CD14-positive monocyte (primary cell): ENCODE measurements at regions not wholly inside any gene's neighbourhood (a gene's known extent, or its start where the extent isn't known, plus 50 kb on each side); places are given as distances from the start of the nearest gene placed in this dataset.

ENCODE experiments used
- DNase-seq, 3 donors: peaks; one replicate each; pipeline ENCODE4 v3.0.0-alpha.2; 2011 to 2022
- H2AFZ ChIP-seq: 2 replicates; pipeline ENCODE4 v1.6.0; 2012; ENCODE audit warnings: mild to moderate bottlenecking, low read depth, low read length, inconsistent platforms; ENCODE audit not compliant: insufficient read depth, poor library complexity, severe bottlenecking
- H3K27ac ChIP-seq, 2 donors: 1 replicate in 1 of 2; 2 replicates in 1 of 2; pipeline ENCODE4 v1.5.1; 2012 to 2013; ENCODE audit warnings: low read length in 2 of 2, control low read depth in 1 of 2, inconsistent platforms in 1 of 2, low read depth in 1 of 2, mild to moderate bottlenecking in 1 of 2
- H3K27me3 ChIP-seq, 2 donors: one replicate each; pipeline versions ENCODE4 v1.6.0 to v1.6.1; 2011 to 2013; ENCODE audit warnings: low read length in 2 of 2; ENCODE audit not compliant: control insufficient read depth in 2 of 2, insufficient read depth in 2 of 2
- H3K36me3 ChIP-seq, 2 donors: replicated peaks in 1 of 2; 1 replicate in 1 of 2; 2 replicates in 1 of 2; pipeline versions ENCODE4 v1.5.1 to v1.6.1; 2012 to 2013; ENCODE audit warnings: low read length in 2 of 2, control low read depth in 1 of 2, inconsistent platforms in 1 of 2, mild to moderate bottlenecking in 1 of 2; ENCODE audit not compliant: insufficient read depth in 2 of 2, control insufficient read depth in 1 of 2
- H3K4me1 ChIP-seq, 2 donors: 1 replicate in 1 of 2; 2 replicates in 1 of 2; pipeline versions ENCODE4 v1.5.1 to v1.6.1; 2012 to 2013; ENCODE audit warnings: low read length in 2 of 2, control low read depth in 1 of 2, inconsistent platforms in 1 of 2, mild to moderate bottlenecking in 1 of 2, moderate library complexity in 1 of 2; ENCODE audit not compliant: insufficient read depth in 2 of 2, control insufficient read depth in 1 of 2
- H3K4me2 ChIP-seq: replicated peaks from 2 replicates; pipeline ENCODE3; 2012; ENCODE audit warnings: low read length, moderate library complexity, mild to moderate bottlenecking; ENCODE audit not compliant: poor library complexity, severe bottlenecking; ENCODE audit errors: extremely low read depth
- H3K4me3 ChIP-seq, 3 experiments: fragments of 200-600 bp in 1 of 3; sonication (generic) in 1 of 3; replicated peaks in 1 of 3; 1 replicate in 2 of 3; 2 replicates in 1 of 3; pipeline ENCODE4 v1.5.1; 2011 to 2013; ENCODE audit warnings: low read length in 3 of 3, mild to moderate bottlenecking in 3 of 3, control low read depth in 2 of 3, low read depth in 2 of 3, inconsistent platforms in 1 of 3, moderate library complexity in 1 of 3
- H3K79me2 ChIP-seq: 2 replicates; pipeline ENCODE4 v1.6.0; 2012; ENCODE audit warnings: mild to moderate bottlenecking, control low read depth, inconsistent platforms, low read length, moderate library complexity; ENCODE audit not compliant: insufficient read depth
- H3K9ac ChIP-seq: 2 replicates; pipeline ENCODE4 v1.6.0; 2017; ENCODE audit warnings: low read length, mild to moderate bottlenecking; ENCODE audit not compliant: insufficient read depth, poor library complexity, severe bottlenecking
- H3K9me3 ChIP-seq, 2 donors: replicated peaks in 1 of 2; 1 replicate in 1 of 2; 2 replicates in 1 of 2; pipeline versions ENCODE4 v1.5.1 to v1.6.1; 2012 to 2013; ENCODE audit warnings: low read length in 2 of 2, control low read depth in 1 of 2; ENCODE audit not compliant: control insufficient read depth in 1 of 2, insufficient read depth in 1 of 2
- H4K20me1 ChIP-seq: 2 replicates; pipeline ENCODE4 v1.6.0; 2012; ENCODE audit warnings: mild to moderate bottlenecking, low read length, control low read depth, moderate library complexity; ENCODE audit not compliant: insufficient read depth
- H3K27ac Mint-ChIP-seq, 7 donors: one replicate each; pipeline ENCODE4 v1.8.0; 2020; ENCODE audit warnings: mild to moderate bottlenecking in 7 of 7, mixed read lengths in 7 of 7, moderate library complexity in 6 of 7, inconsistent platforms in 2 of 7
- H3K27me3 Mint-ChIP-seq, 3 donors: one replicate each; pipeline ENCODE4 v1.8.0; 2021 to 2022; ENCODE audit warnings: low read depth in 3 of 3, mild to moderate bottlenecking in 3 of 3, mixed read lengths in 3 of 3, moderate library complexity in 3 of 3, inconsistent platforms in 1 of 3
- H3K36me3 Mint-ChIP-seq, 2 donors: one replicate each; pipeline ENCODE4 v1.8.0; 2020; ENCODE audit warnings: mixed read lengths in 2 of 2, inconsistent platforms in 1 of 2, mild to moderate bottlenecking in 1 of 2
- H3K4me1 Mint-ChIP-seq: one replicate; pipeline ENCODE4 v1.8.0; 2020; ENCODE audit warnings: mild to moderate bottlenecking, mixed read lengths
- H3K4me3 Mint-ChIP-seq, 2 donors: one replicate each; pipeline ENCODE4 v1.8.0; 2020; ENCODE audit warnings: mild to moderate bottlenecking in 2 of 2, mixed read lengths in 2 of 2, moderate library complexity in 1 of 2
- H3K9me3 Mint-ChIP-seq, 7 donors: one replicate each; pipeline ENCODE4 v1.8.0; 2020 to 2022; ENCODE audit warnings: mixed read lengths in 7 of 7, mild to moderate bottlenecking in 6 of 7, moderate library complexity in 6 of 7, inconsistent platforms in 2 of 7
- WGBS: methylation state at CpG from one replicate; pipeline ENCODE4 v1.1.5; 2013; ENCODE audit warnings: missing lambda C conversion rate; ENCODE audit not compliant: insufficient coverage; 5-methylcytosine and 5-hydroxymethylcytosine counted together
- intact Hi-C, 2 donors: fragments of 100-400 bp; cut with micrococcal nuclease; formaldehyde crosslinking; loops; one replicate each; pipeline versions ENCODE4 v1.15.0 to v1.15.1; 2023
- TF ChIP-seq, protein P1 (sequence below): fragments of 200-600 bp; IDR thresholded peaks from one replicate; pipeline ENCODE4 v1.8.0; 2022; ENCODE audit warnings: antibody characterized with exemption, mild to moderate bottlenecking

DNA sequence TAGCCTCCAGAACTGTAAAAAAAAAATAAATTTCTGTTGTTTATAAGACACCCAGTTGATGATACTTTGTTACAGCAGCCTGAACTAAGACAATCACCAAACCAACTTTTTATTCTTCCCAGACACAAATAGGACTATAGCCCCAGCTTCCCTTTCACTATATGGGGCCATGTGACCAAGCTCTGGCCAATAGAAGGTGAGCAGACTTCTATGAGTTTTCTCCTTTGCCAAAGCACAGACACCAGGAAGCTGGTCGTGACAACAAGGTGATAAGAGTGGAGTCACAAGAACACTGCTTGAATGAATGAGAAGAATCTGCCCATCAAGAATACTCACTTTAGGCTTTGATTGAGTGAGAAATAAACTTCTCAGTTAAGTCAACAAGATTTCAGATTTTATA lies 217.7 kb downstream of the DEPDC1B start:
- Mint-ChIP-seq H3K4me1 (no peaks in the 10 kb centered on the region), H3K27me3 (peaks cover 0 to 2% (median 0%) of the 10 kb centered on the region in 3 donors), H3K4me3 (no peak overlapping the region), H3K9me3 (peaks cover 0 to 6% (median 0%) of the 10 kb centered on the region in 7 donors), H3K36me3 (no peaks in the 10 kb centered on the region), H3K27ac (no peak overlapping the region)
- no CpG with 5 or more reads among the region's 1 CpG for WGBS
- Histone ChIP-seq H2AFZ (no peak overlapping the region), H3K4me1 (no peaks in the 10 kb centered on the region), H3K4me3 (no peak overlapping the region), H3K9me3 (no peaks in the 10 kb centered on the region), H3K36me3 (no peaks in the 10 kb centered on the region), H3K4me2 (no peak overlapping the region), H3K9ac (no peak overlapping the region), H3K27ac (no peak overlapping the region), H4K20me1 (no peaks in the 10 kb centered on the region), H3K27me3 (no peaks in the 10 kb centered on the region), H3K79me2 (no peaks in the 10 kb centered on the region)
- intact Hi-C loops: no loop called here
- no peak for DNase-seq
- TF ChIP-seq, protein P1, sequence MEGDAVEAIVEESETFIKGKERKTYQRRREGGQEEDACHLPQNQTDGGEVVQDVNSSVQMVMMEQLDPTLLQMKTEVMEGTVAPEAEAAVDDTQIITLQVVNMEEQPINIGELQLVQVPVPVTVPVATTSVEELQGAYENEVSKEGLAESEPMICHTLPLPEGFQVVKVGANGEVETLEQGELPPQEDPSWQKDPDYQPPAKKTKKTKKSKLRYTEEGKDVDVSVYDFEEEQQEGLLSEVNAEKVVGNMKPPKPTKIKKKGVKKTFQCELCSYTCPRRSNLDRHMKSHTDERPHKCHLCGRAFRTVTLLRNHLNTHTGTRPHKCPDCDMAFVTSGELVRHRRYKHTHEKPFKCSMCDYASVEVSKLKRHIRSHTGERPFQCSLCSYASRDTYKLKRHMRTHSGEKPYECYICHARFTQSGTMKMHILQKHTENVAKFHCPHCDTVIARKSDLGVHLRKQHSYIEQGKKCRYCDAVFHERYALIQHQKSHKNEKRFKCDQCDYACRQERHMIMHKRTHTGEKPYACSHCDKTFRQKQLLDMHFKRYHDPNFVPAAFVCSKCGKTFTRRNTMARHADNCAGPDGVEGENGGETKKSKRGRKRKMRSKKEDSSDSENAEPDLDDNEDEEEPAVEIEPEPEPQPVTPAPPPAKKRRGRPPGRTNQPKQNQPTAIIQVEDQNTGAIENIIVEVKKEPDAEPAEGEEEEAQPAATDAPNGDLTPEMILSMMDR: no peak

DNA sequence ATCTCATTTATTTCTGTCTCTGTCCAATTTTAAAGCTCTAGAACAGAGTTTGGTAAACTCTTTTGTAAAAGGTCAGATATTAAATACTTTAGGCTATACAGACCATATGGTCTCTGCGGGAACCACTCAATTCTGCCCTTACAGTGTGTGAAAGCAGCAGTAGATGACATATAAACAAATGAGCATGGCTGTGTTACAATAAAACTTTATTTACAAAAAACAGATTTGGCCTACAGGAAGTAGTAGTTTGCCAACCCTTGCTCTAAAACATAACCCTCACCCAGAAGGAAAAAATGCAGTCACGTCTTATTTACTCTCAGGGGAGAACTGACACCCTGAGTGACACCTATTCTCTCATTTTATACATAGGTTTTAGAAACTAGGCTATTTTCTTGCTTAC lies 220.4 kb downstream of the DEPDC1B start:
- no peaks in the 10 kb centered on the region for H4K20me1 ChIP-seq
- Mint-ChIP-seq H3K4me3 (no peak overlapping the region), H3K36me3 (no peaks in the 10 kb centered on the region), H3K4me1 (no peaks in the 10 kb centered on the region), H3K27ac (no peak overlapping the region), H3K9me3 (peaks cover 0 to 7% (median 0%) of the 10 kb centered on the region in 7 donors), H3K27me3 (peaks cover 0 to 3% (median 0%) of the 10 kb centered on the region in 3 donors)
- no peak overlapping the region for H3K27ac ChIP-seq
- DNase-seq: no peak
- no peaks in the 10 kb centered on the region for H3K4me1 ChIP-seq
- no peak overlapping the region for H3K4me2 ChIP-seq
- no peak overlapping the region for H3K9ac ChIP-seq
- no peaks in the 10 kb centered on the region for H3K36me3 ChIP-seq
- no peak overlapping the region for H2AFZ ChIP-seq
- no peaks in the 10 kb centered on the region for H3K9me3 ChIP-seq
- H3K4me3 ChIP-seq: no peak overlapping the region
- intact Hi-C loops: no loop called here
- TF ChIP-seq, protein P1: no peak
- H3K79me2 ChIP-seq: no peaks in the 10 kb centered on the region
- WGBS: no CpG with 5 or more reads among the region's 2 CpGs
- H3K27me3 ChIP-seq: no peaks in the 10 kb centered on the region
